GM18507 (cell line): ENCODE measurements at regions not wholly inside any gene's neighbourhood (a gene's known extent, or its start where the extent isn't known, plus 50 kb on each side); places are given as distances from the start of the nearest gene placed in this dataset.

Experiments
- DNase-seq: peaks from one replicate; pipeline ENCODE4 v3.0.0; 2011; ENCODE audit warnings: low read depth; ENCODE audit not compliant: insufficient read length; ENCODE audit errors: extremely low spot score
- FAIRE-seq: peaks from 2 replicates; lab custom pipeline; 2011; peaks lifted over from hg19 to GRCh38; lab: Jason Lieb, UNC

- no peak for FAIRE-seq
These were observed 793.5 kb upstream of the NOVA1 start for GRCh38 chr14:27391331-27391730.

DNA sequence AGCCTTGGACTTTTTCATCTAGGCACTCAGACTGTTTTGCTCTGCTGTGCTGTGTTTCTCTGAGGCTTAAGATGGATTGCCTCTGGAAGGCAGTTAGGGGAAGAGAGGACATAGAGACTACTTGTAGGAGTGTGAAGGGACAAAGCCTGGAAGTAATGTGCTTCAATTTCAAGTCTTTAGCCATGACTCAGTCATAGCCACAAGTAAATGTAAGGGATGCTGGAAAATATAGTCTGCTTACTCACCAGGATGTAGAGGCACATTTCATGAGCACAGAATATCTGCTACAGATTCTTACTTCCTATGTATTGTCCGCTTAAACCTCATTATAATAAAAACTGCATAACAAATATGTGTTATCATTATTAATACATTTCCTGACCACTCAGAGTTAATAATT lies 794.3 kb upstream of the NOVA1 start:
- DNase-seq = no peak
- no peak for FAIRE-seq

More at GRCh38 chr14:27391331-27391730, 793.5 kb upstream of the NOVA1 start:
- DNase-seq = no peak

DNA sequence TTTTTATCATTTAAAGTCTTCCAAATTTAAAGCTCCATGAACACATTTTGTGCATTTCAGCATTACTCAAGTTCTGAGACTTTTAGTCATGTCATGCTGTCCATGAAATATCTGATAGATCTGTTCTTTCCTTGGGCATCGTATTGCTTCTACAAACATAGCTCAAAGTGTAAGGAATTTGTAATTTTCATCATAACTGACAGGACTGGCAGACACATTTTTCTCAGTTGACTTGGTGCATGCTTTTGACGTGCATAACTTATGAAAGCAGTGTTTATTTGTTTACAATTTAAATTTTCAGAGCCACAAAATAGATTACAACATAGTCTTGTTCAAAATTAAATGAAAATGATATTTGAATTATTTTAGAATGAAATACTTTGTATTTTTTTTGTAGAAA lies 812.1 kb upstream of the NOVA1 start:
- no peak for FAIRE-seq

GRCh38 chr14:27410981-27411380 lies 813.1 kb upstream of the NOVA1 start:
- FAIRE-seq (no peak), DNase-seq (no peak)

More for the DNA sequence above, 812.1 kb upstream of the NOVA1 start:
- no peak for DNase-seq

DNA sequence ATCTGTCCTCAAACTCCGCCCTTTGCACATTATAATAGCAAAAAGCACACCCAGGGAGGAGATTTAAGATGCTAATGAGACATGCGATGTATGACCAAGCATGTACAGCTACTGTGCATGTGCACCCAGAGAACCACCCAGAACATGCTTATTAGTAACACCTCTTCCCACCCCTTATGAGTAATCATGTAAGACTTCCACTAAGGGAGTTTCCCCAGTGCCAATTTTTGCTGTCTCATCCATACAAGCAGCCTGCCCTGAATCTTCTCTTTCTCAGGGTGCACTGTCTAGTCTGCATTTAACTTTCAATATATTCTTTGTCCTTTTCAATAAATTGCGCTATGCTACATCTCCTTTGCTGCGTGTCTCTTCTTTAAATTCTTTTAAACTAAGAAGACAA lies 830.0 kb upstream of the NOVA1 start:
- no peak for FAIRE-seq
- DNase-seq = no peak

- FAIRE-seq = no peak
- DNase-seq = no peak
These were observed 838.3 kb upstream of the NOVA1 start for GRCh38 chr14:27435923-27436670.

DNA sequence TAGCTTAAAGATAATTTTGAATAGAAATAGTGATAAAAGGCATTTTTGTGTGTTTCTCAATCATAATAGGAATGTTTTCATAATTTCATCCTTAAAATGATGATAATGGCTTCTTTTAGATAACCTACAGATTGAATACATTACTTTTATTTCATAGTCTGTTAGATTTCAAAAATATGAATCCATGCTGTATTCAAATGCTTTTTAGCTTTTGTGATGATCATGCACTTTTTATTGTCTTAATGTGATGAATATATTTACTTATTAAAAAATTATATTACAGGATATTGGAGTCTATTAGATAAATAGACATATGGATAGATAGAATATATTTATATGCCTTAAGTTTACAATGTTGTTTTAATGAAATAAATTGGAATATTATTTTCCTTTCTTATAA lies 886.8 kb upstream of the NOVA1 start:
- DNase-seq = no peak
- no peak for FAIRE-seq

- DNase-seq (no peak), FAIRE-seq (no peak)
These were observed 887.4 kb upstream of the NOVA1 start for GRCh38 chr14:27485193-27485592.

- FAIRE-seq (no peak), DNase-seq (no peak)
These were observed 908.4 kb upstream of the NOVA1 start for GRCh38 chr14:27506272-27506671.

DNA sequence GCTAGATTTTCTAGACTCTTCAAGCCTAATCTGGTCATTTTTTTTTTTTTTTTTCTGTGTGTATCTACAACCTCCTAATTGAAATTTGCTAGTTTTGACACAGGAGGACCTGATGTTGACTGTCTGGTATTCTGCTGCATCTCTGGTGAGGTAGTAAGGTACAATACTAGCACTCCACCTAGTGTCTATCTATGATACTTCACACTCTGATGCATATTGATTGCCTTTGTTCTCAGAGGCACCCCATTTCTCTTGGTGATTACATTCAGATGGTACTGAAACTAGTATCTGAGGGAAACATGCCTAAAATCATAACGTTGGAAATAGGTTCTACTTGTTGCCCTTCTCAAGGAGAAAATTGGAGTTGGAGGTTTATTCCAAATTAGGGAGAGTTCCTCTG lies 930.5 kb upstream of the NOVA1 start:
- DNase-seq (no peak), FAIRE-seq (no peak)

- FAIRE-seq = no peak
These were observed 938.9 kb upstream of the NOVA1 start for GRCh38 chr14:27536748-27537147.

GRCh38 chr14:27546111-27546510 lies 948.3 kb upstream of the NOVA1 start:
- no peak for FAIRE-seq

More at GRCh38 chr14:27536748-27537147, 938.9 kb upstream of the NOVA1 start:
- DNase-seq = no peak

GRCh38 chr14:27553790-27554189 lies 956.0 kb upstream of the NOVA1 start:
- no peak for FAIRE-seq
- no peak for DNase-seq

More at GRCh38 chr14:27546111-27546510, 948.3 kb upstream of the NOVA1 start:
- no peak for DNase-seq

GRCh38 chr14:27557445-27557844 lies 959.6 kb upstream of the NOVA1 start:
- DNase-seq = no peak
- FAIRE-seq = no peak

- FAIRE-seq = no peak
- no peak for DNase-seq
These were observed 962.0 kb upstream of the NOVA1 start for GRCh38 chr14:27559848-27560247.

DNA sequence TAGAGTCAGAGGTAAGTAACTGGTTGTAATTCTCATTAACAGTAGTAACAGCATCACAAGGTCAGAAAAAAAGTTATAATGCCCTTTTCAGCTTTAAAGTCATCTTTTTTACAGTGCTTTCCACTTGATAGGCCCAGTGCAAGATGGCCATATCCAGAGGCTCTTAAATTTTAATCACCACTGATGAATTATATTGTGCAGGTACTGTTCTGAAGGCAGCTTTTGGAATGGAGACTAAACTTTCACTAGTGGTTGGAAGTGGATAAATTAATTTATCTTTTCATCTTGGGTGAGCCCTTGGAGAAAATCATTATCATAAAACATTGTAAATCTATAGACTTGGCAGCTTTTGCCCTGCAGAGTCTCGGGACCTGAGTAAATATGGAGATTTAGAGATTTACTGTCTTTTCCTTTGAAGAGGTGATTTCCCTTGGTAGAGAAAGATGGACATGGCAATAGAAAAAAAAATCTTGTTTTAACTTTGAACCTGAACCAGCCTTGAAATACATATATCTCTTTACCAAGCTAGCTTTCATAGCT lies 969.1 kb upstream of the NOVA1 start:
- FAIRE-seq (no peak), DNase-seq (no peak)

DNA sequence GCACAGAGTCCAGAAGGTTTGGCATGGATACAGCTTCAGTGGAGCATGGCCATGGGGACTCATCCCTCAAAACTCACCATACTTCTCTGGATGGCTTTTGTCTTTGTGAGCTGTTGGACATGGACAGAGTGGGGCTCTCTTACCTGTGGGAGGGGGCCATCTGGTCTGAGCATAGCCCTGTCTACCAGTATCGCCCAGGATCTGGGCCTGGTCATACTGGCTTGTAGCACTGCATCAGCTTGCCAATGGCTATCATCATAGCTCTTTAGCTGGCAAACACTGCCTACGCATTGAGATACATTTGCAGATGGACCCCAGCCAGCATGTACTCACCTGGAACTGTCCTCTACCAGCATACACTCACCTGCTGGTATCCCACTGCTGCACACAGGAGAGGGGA lies 975.2 kb upstream of the NOVA1 start:
- no peak for DNase-seq
- FAIRE-seq = no peak

GRCh38 chr14:27587103-27587502 lies 989.3 kb upstream of the NOVA1 start:
- no peak for FAIRE-seq
- no peak for DNase-seq

GRCh38 chr14:27605282-27605681 lies 1007.4 kb upstream of the NOVA1 start:
- DNase-seq = no peak
- no peak for FAIRE-seq

GRCh38 chr14:27608377-27608776 lies 1010.5 kb upstream of the NOVA1 start:
- FAIRE-seq = no peak
- DNase-seq = no peak

DNA sequence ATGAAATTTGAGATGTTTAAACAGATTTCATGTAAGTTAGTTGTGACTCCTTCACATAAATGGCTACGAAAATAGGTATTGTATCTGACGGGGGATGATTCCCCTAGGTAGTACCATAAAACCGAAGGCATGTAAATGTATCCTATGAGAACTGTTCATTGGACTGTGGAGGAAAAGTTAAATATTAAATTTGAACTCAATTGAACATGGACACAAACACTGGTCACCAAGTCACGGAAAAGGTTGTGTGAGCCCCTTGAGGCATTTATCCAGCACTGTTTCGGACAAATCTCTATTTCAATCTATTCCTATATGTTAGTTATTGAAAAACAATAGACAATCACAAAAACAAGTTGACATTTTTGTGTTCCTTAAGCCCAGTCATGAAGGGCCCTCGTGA lies 1014.3 kb upstream of the NOVA1 start:
- FAIRE-seq (no peak), DNase-seq (no peak)
